Fibroblast of mammary gland (primary cell): ENCODE measurements at regions not wholly inside any gene's neighbourhood (a gene's known extent, or its start where the extent isn't known, plus 50 kb on each side); places are given as distances from the start of the nearest gene placed in this dataset.

ENCODE experiments used
- DNase-seq: peaks from one replicate; pipeline ENCODE4 v3.0.0-alpha.2; 2010; ENCODE audit warnings: low read depth
- H3K4me3 ChIP-seq: 2 replicates; pipeline ENCODE4 v1.5.1; 2011; ENCODE audit warnings: low read depth, mild to moderate bottlenecking, low read length, moderate library complexity; ENCODE audit not compliant: control insufficient read depth
- CTCF ChIP-seq: conservative IDR thresholded peaks from 2 replicates; pipeline ENCODE4 v1.5.1; 2011; ENCODE audit warnings: low read depth, low read length, inconsistent platforms; ENCODE audit not compliant: control insufficient read depth, insufficient read depth

- no peak overlapping the region for H3K4me3 ChIP-seq
- TF ChIP-seq CTCF: no peak
- DNase-seq: peak; percentile 10
Measured at GRCh38 chr1:221604948-221605347, 136.9 kb downstream of the DUSP10 start.

GRCh38 chr1:221605569-221605968, 136.3 kb downstream of the DUSP10 start:
- H3K4me3 ChIP-seq: no peak overlapping the region
- TF ChIP-seq CTCF: no peak
- DNase-seq: no peak

- no peak overlapping the region for H3K4me3 ChIP-seq
- no peak for TF ChIP-seq CTCF
- DNase-seq: peak; percentile 31
Measured at GRCh38 chr1:221606256-221606655, 135.6 kb downstream of the DUSP10 start.

GRCh38 chr1:221608835-221609320, 133.0 kb downstream of the DUSP10 start:
- no peak for DNase-seq
- H3K4me3 ChIP-seq: no peak overlapping the region
- TF ChIP-seq CTCF: no peak

- no peak for TF ChIP-seq CTCF
- no peak for DNase-seq
- H3K4me3 ChIP-seq: no peak overlapping the region
Measured at GRCh38 chr1:221611656-221612046, 130.2 kb downstream of the DUSP10 start.

- no peak overlapping the region for H3K4me3 ChIP-seq
- peak; percentile 92 for DNase-seq
- TF ChIP-seq CTCF: no peak
Measured at GRCh38 chr1:221612047-221612777, 129.7 kb downstream of the DUSP10 start.
